Fibroblast of skin of scalp (primary cell): ENCODE measurements at regions not wholly inside any gene's neighbourhood (a gene's known extent, or its start where the extent isn't known, plus 50 kb on each side); places are given as distances from the start of the nearest gene placed in this dataset.

Source experiments
- DNase-seq: peaks from one replicate; pipeline ENCODE4 v3.0.0-alpha.2; 2013

- no peak for DNase-seq
These were observed 200.1 kb downstream of the MZT1 start for GRCh38 chr13:72527333-72527732.

GRCh38 chr13:72523593-72523992 is 203.8 kb downstream of the MZT1 start:
- DNase-seq, result no peak

GRCh38 chr13:72523049-72523448 is 204.4 kb downstream of the MZT1 start:
- no peak for DNase-seq

- DNase-seq, result no peak
These were observed 205.3 kb downstream of the MZT1 start for GRCh38 chr13:72521940-72522661.

- peak; percentile 5 for DNase-seq
These were observed 213.3 kb downstream of the MZT1 start for GRCh38 chr13:72514146-72514545.

GRCh38 chr13:72508392-72508791 is 219.0 kb downstream of the MZT1 start:
- DNase-seq, result no peak

- DNase-seq, result peak; percentile 35
These were observed 219.8 kb downstream of the MZT1 start for GRCh38 chr13:72507416-72508199.

GRCh38 chr13:72506706-72507105 is 220.7 kb downstream of the MZT1 start:
- DNase-seq, result no peak

GRCh38 chr13:72505376-72505775 is 222.1 kb downstream of the MZT1 start:
- DNase-seq, result peak; percentile 0

GRCh38 chr13:72504131-72504841 is 223.1 kb downstream of the MZT1 start:
- DNase-seq, result peak; percentile 71

GRCh38 chr13:72500851-72501250 is 226.6 kb downstream of the MZT1 start:
- DNase-seq, result no peak

- DNase-seq, result no peak
These were observed 231.7 kb downstream of the MZT1 start for GRCh38 chr13:72495681-72496080.

- no peak for DNase-seq
These were observed 237.7 kb downstream of the MZT1 start for GRCh38 chr13:72489751-72490150.

- no peak for DNase-seq
These were observed 254.1 kb downstream of the MZT1 start for GRCh38 chr13:72473321-72473720.

- DNase-seq, result no peak
These were observed 257.5 kb downstream of the MZT1 start for GRCh38 chr13:72469906-72470305.

- DNase-seq, result peak; percentile 16
These were observed 263.9 kb downstream of the MZT1 start for GRCh38 chr13:72463561-72463960.

GRCh38 chr13:72462726-72463125 is 264.7 kb downstream of the MZT1 start:
- no peak for DNase-seq

- no peak for DNase-seq
These were observed 265.3 kb downstream of the MZT1 start for GRCh38 chr13:72462166-72462565.

- DNase-seq, result peak; percentile 4
These were observed 268.7 kb downstream of the MZT1 start for GRCh38 chr13:72458701-72459100.

GRCh38 chr13:72457151-72457550 is 270.3 kb downstream of the MZT1 start:
- no peak for DNase-seq

GRCh38 chr13:72456486-72456885 is 270.9 kb downstream of the MZT1 start:
- no peak for DNase-seq

GRCh38 chr13:72453161-72453560 is 274.3 kb downstream of the MZT1 start:
- DNase-seq, result no peak

- DNase-seq, result no peak
These were observed 279.3 kb downstream of the MZT1 start for GRCh38 chr13:72448082-72448481.
